Body of pancreas (tissue), 4 donors: ENCODE measurements at regions not wholly inside any gene's neighbourhood (a gene's known extent, or its start where the extent isn't known, plus 50 kb on each side); places are given as distances from the start of the nearest gene placed in this dataset.

Experiments
- ATAC-seq: fragments of 150-250 bp; one replicate; pipeline ENCODE4 v1.9.1; 2016
- DNase-seq, 4 donors: peaks; one replicate each; pipeline ENCODE4 v3.0.0-alpha.2; 2019
- H3K27ac ChIP-seq, 4 donors: fragments of 200-600 bp; sonication (generic); 1 replicate in 3 of 4; 2 replicates in 1 of 4; pipeline versions ENCODE4 v1.5.1 to v1.6.1; 2016 to 2019; ENCODE audit warnings: mild to moderate bottlenecking in 1 of 4, mixed read lengths in 1 of 4, moderate library complexity in 1 of 4
- H3K27me3 ChIP-seq, 2 donors: fragments of 200-600 bp; sonication (generic); one replicate each; pipeline ENCODE4 v1.6.0; 2016; ENCODE audit warnings: mild to moderate bottlenecking in 1 of 2
- H3K36me3 ChIP-seq, 2 donors: fragments of 200-600 bp; sonication (generic); replicated peaks in 1 of 2; 2 replicates each; pipeline ENCODE4 v1.5.1; 2016; ENCODE audit warnings: low read depth in 2 of 2; ENCODE audit not compliant: insufficient read depth in 1 of 2
- H3K4me1 ChIP-seq: fragments of 200-600 bp; sonication (generic); one replicate; pipeline ENCODE4 v1.6.0; 2016
- H3K4me3 ChIP-seq, 2 donors: fragments of 200-600 bp; sonication (generic); 1 replicate in 1 of 2; 2 replicates in 1 of 2; pipeline ENCODE4 v1.5.1; 2016 to 2019
- H3K9me3 ChIP-seq, 3 donors: fragments of 200-600 bp; sonication (generic); 1 replicate in 2 of 3; 2 replicates in 1 of 3; pipeline ENCODE4 v1.5.1; 2016
- CTCF ChIP-seq, 7 experiments: fragments of 450-650 bp in 4 of 7; fragments of 200-600 bp in 3 of 7; sonication (generic) in 3 of 7; IDR thresholded peaks; one replicate each; pipeline ENCODE4 v1.5.1; 2016 to 2019; ENCODE audit warnings: antibody characterized with exemption in 7 of 7
- POLR2A ChIP-seq, 3 donors: fragments of 450-650 bp; IDR thresholded peaks; one replicate each; pipeline ENCODE4 v1.6.1; 2016; ENCODE audit warnings: antibody characterized with exemption in 3 of 3, mild to moderate bottlenecking in 2 of 3
- WGBS, 2 donors: methylation state at CpG; one replicate each; pipeline ENCODE4 v1.1.5; 2017; 5-methylcytosine and 5-hydroxymethylcytosine counted together
- intact Hi-C: fragments of 100-400 bp; cut with DNase I; formaldehyde crosslinking; loops from one replicate; pipeline ENCODE4 v1.15.1; 2023

- Histone ChIP-seq H3K4me3 (no peak overlapping the region), H3K27me3 (no peaks in the 10 kb centered on the region), H3K4me1 (no peaks in the 10 kb centered on the region), H3K36me3 (no peaks in the 10 kb centered on the region), H3K27ac (no peak overlapping the region), H3K9me3 (no peaks in the 10 kb centered on the region)
- 27 to 37% methylated on average over 7 of the region's 7 CpGs for WGBS, 2 donors
- peak in 1 of 4 donors; percentile 36 for DNase-seq
- intact Hi-C loops, result no loop called here
- peak; percentile 40 for ATAC-seq
- TF ChIP-seq POLR2A (IDR thresholded peaks at IDR 0.05), result no peak
- peak in 6 of 7 experiments; percentile 31 to 63 (median 50) for TF ChIP-seq CTCF (IDR thresholded peaks at IDR 0.05)
Measured at GRCh38 chr1:219837274-219837993, 90.9 kb downstream of the SLC30A10 start.

GRCh38 chr1:219834314-219834917, 93.9 kb downstream of the SLC30A10 start:
- Histone ChIP-seq H3K9me3 (no peaks in the 10 kb centered on the region), H3K36me3 (no peaks in the 10 kb centered on the region), H3K4me1 (no peaks in the 10 kb centered on the region), H3K4me3 (no peak overlapping the region), H3K27me3 (no peaks in the 10 kb centered on the region), H3K27ac (no peak overlapping the region)
- WGBS, 2 donors, result 34 to 38% methylated on average over 8 of the region's 8 CpGs
- intact Hi-C loops, result no loop called here
- TF ChIP-seq CTCF (IDR thresholded peaks at IDR 0.05) (no peak), POLR2A (IDR thresholded peaks at IDR 0.05) (no peak)
- ATAC-seq (no peak), DNase-seq (no peak)

- DNase-seq (no peak), ATAC-seq (no peak)
- Histone ChIP-seq H3K36me3 (no peaks in the 10 kb centered on the region), H3K27ac (no peak overlapping the region), H3K4me1 (no peaks in the 10 kb centered on the region), H3K9me3 (no peaks in the 10 kb centered on the region), H3K27me3 (no peaks in the 10 kb centered on the region), H3K4me3 (no peak overlapping the region)
- 82% methylated on average over 3 of the region's 3 CpGs for WGBS, 2 donors
- intact Hi-C loops, result no loop called here
- TF ChIP-seq POLR2A (IDR thresholded peaks at IDR 0.05), result no peak
- no peak for TF ChIP-seq CTCF (IDR thresholded peaks at IDR 0.05)
Measured at GRCh38 chr1:219833214-219833815, 95.0 kb downstream of the SLC30A10 start.

- no peak for DNase-seq
- Histone ChIP-seq H3K27ac (no peak overlapping the region), H3K9me3 (no peaks in the 10 kb centered on the region), H3K27me3 (no peaks in the 10 kb centered on the region), H3K4me1 (no peaks in the 10 kb centered on the region), H3K4me3 (no peak overlapping the region), H3K36me3 (no peaks in the 10 kb centered on the region)
- no peak for ATAC-seq
- WGBS, 2 donors, result 74 to 80% methylated on average over 1 of the region's 1 CpG
- TF ChIP-seq POLR2A (IDR thresholded peaks at IDR 0.05) (no peak), CTCF (IDR thresholded peaks at IDR 0.05) (no peak)
- intact Hi-C loops, result no loop called here
Measured at GRCh38 chr1:219826290-219826689, 102.1 kb downstream of the SLC30A10 start.
